ENCODE measurements at regions not wholly inside any gene's neighbourhood (a gene's known extent, or its start where the extent isn't known, plus 50 kb on each side); places are given as distances from the start of the nearest gene placed in this dataset.

GRCh38 chr1:238484121-238484520 lies 593.4 kb upstream of the ZP4 start:
- Histone ChIP-seq H2AFZ (ENCODE audit: low read depth, low read length) (no peak overlapping the region), H3K9me3 (replicated peaks; ENCODE audit: control insufficient read depth, insufficient read depth, low read length) (no peaks in the 10 kb centered on the region), H4K20me1 (replicated peaks; ENCODE audit: control insufficient read depth, extremely low read depth, insufficient read depth, low read length) (no peaks in the 10 kb centered on the region), H3K4me1 (ENCODE audit: control insufficient read depth, extremely low read depth, insufficient read depth, low read length) (no peaks in the 10 kb centered on the region), H3K9me1 (replicated peaks; ENCODE audit: control insufficient read depth, extremely low read depth, insufficient read depth, low read length) (no peaks in the 10 kb centered on the region), H3K79me2 (ENCODE audit: control insufficient read depth, insufficient read depth, low read length) (no peaks in the 10 kb centered on the region), H3K9ac (replicated peaks; ENCODE audit: extremely low read depth, insufficient read depth, low read length) (no peak overlapping the region), H3K27ac (ENCODE audit: insufficient read depth, low read depth, low read length) (no peak overlapping the region), H3K36me3 (ENCODE audit: control insufficient read depth in 2 of 2, extremely low read depth in 1 of 2, insufficient read depth in 2 of 2, low read length in 2 of 2) (no peaks in the 10 kb centered on the region), H3K4me2 (ENCODE audit: insufficient read depth, low read length) (no peak overlapping the region), H3K4me3 (replicated peaks in 1 of 3; ENCODE audit: insufficient read depth in 1 of 3, low read depth in 1 of 3, low read length in 3 of 3) (no peak overlapping the region), H3K27me3 (ENCODE audit: control insufficient read depth in 2 of 2, insufficient read depth in 2 of 2, low read length in 2 of 2) (no peaks in the 10 kb centered on the region)
- FAIRE-seq (no peak), DNase-seq (ENCODE audit: low read depth, low spot score) (no peak)
- POLR2A ChIA-PET = no interaction called here
- intact Hi-C loops (cut with micrococcal nuclease) (no loop called here), dilution Hi-C loops (cut with MboI; ENCODE audit: extremely low pct_ligation_motif_present, low sequenced_read_pairs) (no loop called here)
- TF ChIP-seq POLR2A (IDR thresholded peaks at IDR 0.05; ENCODE audit: low read depth, low read length) (no peak), CTCF (IDR thresholded peaks at IDR 0.05; ENCODE audit: extremely low read depth in 1 of 2, insufficient read depth in 1 of 2, low read depth in 1 of 2, low read length in 2 of 2) (no peak), MAX (IDR thresholded peaks at IDR 0.05; ENCODE audit: insufficient read depth, insufficient read length) (no peak), GATA2 (IDR thresholded peaks at IDR 0.05; ENCODE audit: insufficient read depth, insufficient read length, low read depth, low read length) (no peak), FOS (IDR thresholded peaks at IDR 0.05; ENCODE audit: borderline replicate concordance, insufficient read depth, low read length) (no peak), JUN (IDR thresholded peaks at IDR 0.05; ENCODE audit: borderline replicate concordance, insufficient read depth, insufficient read length, low read depth) (no peak), MYC (IDR thresholded peaks at IDR 0.05; ENCODE audit: low read depth, low read length) (no peak), POLR2AphosphoS5 (IDR thresholded peaks at IDR 0.05; ENCODE audit: insufficient read depth, low read depth, low read length) (no peak), EZH2 (IDR thresholded peaks at IDR 0.05; ENCODE audit: borderline replicate concordance, low read depth, low read length, severe bottlenecking) (no peak)
- CTCF ChIA-PET = no interaction called here
- no TSS peak for BruUV-seq (replicated peaks)

All from endothelial cell of umbilical vein (primary cell).